MCF 10A (cell line): ENCODE measurements at regions not wholly inside any gene's neighbourhood (a gene's known extent, or its start where the extent isn't known, plus 50 kb on each side); places are given as distances from the start of the nearest gene placed in this dataset.

Experiments
- BruUV-seq: library from RNA; stranded (reverse); fragments of 400-500 nt; replicated peaks from 2 replicates; lab custom pipeline; 2021; lab: Mats Ljungman, UMichigan
- CTCF ChIA-PET: fragments of 300-600 bp; sonication (Branson Sonifier 250); formaldehyde crosslinking; extraction: SDS; loops from one replicate; lab custom pipeline; 2021; ENCODE audit warnings: antibody characterized with exemption, inconsistent platforms; lab: Yijun Ruan, JAX
- POLR2A ChIA-PET: fragments of 300-600, 350-650 bp; sonication (Branson Sonifier 250); formaldehyde crosslinking; extraction: SDS; loops from one replicate; lab custom pipeline; 2020; ENCODE audit warnings: antibody characterized with exemption, inconsistent platforms; lab: Yijun Ruan, JAX
- DNase-seq: peaks from one replicate; pipeline ENCODE4 v3.0.0-alpha.2; 2018; ENCODE audit not compliant: unreplicated experiment
- H3K27ac Mint-ChIP-seq: one replicate; pipeline ENCODE4 v1.8.0; 2022; ENCODE audit warnings: mild to moderate bottlenecking, low read depth, mixed read lengths; ENCODE audit not compliant: unreplicated experiment
- H3K27me3 Mint-ChIP-seq: one replicate; pipeline ENCODE4 v1.8.0; 2022; ENCODE audit warnings: mixed read lengths; ENCODE audit not compliant: insufficient read depth, unreplicated experiment
- H3K36me3 Mint-ChIP-seq: one replicate; pipeline ENCODE4 v1.8.0; 2022; ENCODE audit warnings: mild to moderate bottlenecking, moderate library complexity, mixed read lengths; ENCODE audit not compliant: insufficient read depth, unreplicated experiment
- H3K4me1 Mint-ChIP-seq: one replicate; pipeline ENCODE4 v1.8.0; 2022; ENCODE audit warnings: mixed read lengths; ENCODE audit not compliant: insufficient read depth, unreplicated experiment
- H3K4me3 Mint-ChIP-seq: one replicate; pipeline ENCODE4 v1.8.0; 2022; ENCODE audit warnings: mild to moderate bottlenecking, moderate library complexity, mixed read lengths; ENCODE audit not compliant: unreplicated experiment
- H3K9me3 Mint-ChIP-seq: one replicate; pipeline ENCODE4 v1.8.0; 2022; ENCODE audit warnings: mixed read lengths; ENCODE audit not compliant: unreplicated experiment
- CTCF ChIP-seq: fragments of 200-600 bp; IDR thresholded peaks from one replicate; pipeline ENCODE4 v1.8.0; 2022; ENCODE audit warnings: antibody characterized with exemption, mild to moderate bottlenecking; ENCODE audit not compliant: unreplicated experiment
- intact Hi-C: fragments of 100-400 bp; cut with micrococcal nuclease; formaldehyde crosslinking; loops from 2 replicates; pipeline ENCODE4 v1.14.1; 2022

GRCh38 chr10:121690152-121690848 is 92.1 kb upstream of the FGFR2 start:
- DNase-seq, result no peak
- TF ChIP-seq CTCF, result no peak
- CTCF ChIA-PET, result no interaction called here
- Mint-ChIP-seq H3K27me3 (peaks cover 53% of the 10 kb centered on the region), H3K4me3 (no peak overlapping the region), H3K4me1 (peaks cover 1% of the 10 kb centered on the region), H3K27ac (no peak overlapping the region), H3K36me3 (no peaks in the 10 kb centered on the region), H3K9me3 (no peaks in the 10 kb centered on the region)
- no TSS peak for BruUV-seq
- intact Hi-C loops, result no loop called here
- POLR2A ChIA-PET, result interaction anchor here (1.3 kb wide), 1 partner anchor 8 kb away, joined by 3 read pairs; no protein-coding TSS in a partner anchor

GRCh38 chr10:121687095-121687813 is 89.0 kb upstream of the FGFR2 start:
- TF ChIP-seq CTCF, result no peak
- H3K36me3 Mint-ChIP-seq, result no peaks in the 10 kb centered on the region
- no peak overlapping the region for H3K27ac Mint-ChIP-seq
- no peak overlapping the region for H3K4me3 Mint-ChIP-seq
- no peak for DNase-seq
- CTCF ChIA-PET, result no interaction called here
- intact Hi-C loops, result no loop called here
- H3K4me1 Mint-ChIP-seq, result no peaks in the 10 kb centered on the region
- no peaks in the 10 kb centered on the region for H3K9me3 Mint-ChIP-seq
- peaks cover 46% of the 10 kb centered on the region for H3K27me3 Mint-ChIP-seq
- BruUV-seq, result no TSS peak
- POLR2A ChIA-PET, result no interaction called here

GRCh38 chr10:121684276-121684675 is 86.0 kb upstream of the FGFR2 start:
- no peak overlapping the region for H3K4me3 Mint-ChIP-seq
- no peak overlapping the region for H3K27ac Mint-ChIP-seq
- POLR2A ChIA-PET, result no interaction called here
- TF ChIP-seq CTCF, result no peak
- H3K9me3 Mint-ChIP-seq, result no peaks in the 10 kb centered on the region
- intact Hi-C loops, result no loop called here
- no peak for DNase-seq
- no peaks in the 10 kb centered on the region for H3K36me3 Mint-ChIP-seq
- CTCF ChIA-PET, result interaction anchor here (0.6 to 0.7 kb wide), 2 partner anchors 9 to 14 kb away, joined by 4 to 5 read pairs; no protein-coding TSS in a partner anchor
- no TSS peak for BruUV-seq
- no peaks in the 10 kb centered on the region for H3K4me1 Mint-ChIP-seq
- peaks cover 43% of the 10 kb centered on the region for H3K27me3 Mint-ChIP-seq

- H3K4me1 Mint-ChIP-seq, result no peaks in the 10 kb centered on the region
- H3K36me3 Mint-ChIP-seq, result no peaks in the 10 kb centered on the region
- no peak for TF ChIP-seq CTCF
- no peak overlapping the region for H3K4me3 Mint-ChIP-seq
- ChIA-PET CTCF (interaction anchor here (0.6 to 0.7 kb wide), 2 partner anchors 9 to 14 kb away, joined by 4 to 5 read pairs; no protein-coding TSS in a partner anchor), POLR2A (no interaction called here)
- intact Hi-C loops, result no loop called here
- peaks cover 3% of the 10 kb centered on the region for H3K9me3 Mint-ChIP-seq
- H3K27ac Mint-ChIP-seq, result no peak overlapping the region
- H3K27me3 Mint-ChIP-seq, result peaks cover 39% of the 10 kb centered on the region
- no TSS peak for BruUV-seq
- DNase-seq, result no peak
Measured at GRCh38 chr10:121683816-121684215, 85.6 kb upstream of the FGFR2 start.
